Hippocampal formation (tissue), 2 donors: ENCODE measurements at regions not wholly inside any gene's neighbourhood (a gene's known extent, or its start where the extent isn't known, plus 50 kb on each side); places are given as distances from the start of the nearest gene placed in this dataset.
"Not testable (repeated sequence)": the region's sequence is repeated elsewhere in the genome, so short reads cannot be mapped to it uniquely, and the experiment has no call there.

Source experiments
- DNase-seq, 2 donors: peaks; one replicate each; lab custom pipeline; 2025; lab: John Stamatoyannopoulos, UW

- no peak for DNase-seq
Observed at GRCh38 chr15:95078003-95078402, 846.6 kb downstream of the MCTP2 start.

GRCh38 chr15:95080228-95080627 lies 848.9 kb downstream of the MCTP2 start:
- DNase-seq = not testable (repeated sequence)

DNA sequence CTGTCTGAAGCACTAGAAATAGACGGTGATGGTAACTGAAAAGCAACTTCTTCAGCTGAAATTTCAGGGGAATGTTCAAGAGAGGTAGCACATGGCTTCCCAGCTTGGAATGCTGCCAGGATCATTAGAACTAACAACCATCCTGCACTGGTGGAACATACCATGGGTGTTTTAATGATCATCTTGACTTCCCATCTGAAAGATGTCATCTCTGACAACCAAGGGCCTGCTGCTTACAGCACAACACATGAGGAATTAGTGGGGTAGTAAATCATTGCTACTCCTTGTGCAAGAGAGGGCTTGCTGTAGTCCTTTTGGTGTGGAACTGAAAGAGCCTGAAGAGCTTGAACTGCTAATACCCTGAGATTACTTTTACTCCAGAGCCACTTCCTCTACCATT lies 853.7 kb downstream of the MCTP2 start:
- DNase-seq = no peak

- DNase-seq = no peak
Observed at GRCh38 chr15:95086531-95087252, 855.3 kb downstream of the MCTP2 start.

DNA sequence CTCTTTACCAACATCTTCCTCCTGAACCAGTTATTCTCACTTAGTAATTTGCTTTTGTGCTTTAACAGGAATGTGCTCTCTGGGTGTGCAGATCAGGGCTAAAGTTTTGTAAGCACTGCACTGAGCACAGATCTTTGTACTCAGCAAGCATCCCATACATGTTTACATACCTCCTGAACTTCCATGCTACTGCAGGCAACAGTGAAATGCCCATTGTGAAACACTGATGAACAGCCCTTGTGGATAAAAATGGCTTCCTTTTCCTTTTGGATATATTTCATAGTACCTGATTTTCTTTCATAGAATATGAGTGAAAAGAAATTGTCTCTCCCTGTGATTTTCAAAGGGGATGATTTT lies 855.9 kb downstream of the MCTP2 start:
- no peak for DNase-seq

- DNase-seq = no peak
Observed at GRCh38 chr15:95091444-95091843, 860.1 kb downstream of the MCTP2 start.

- DNase-seq = no peak
Observed at GRCh38 chr15:95095250-95095649, 863.9 kb downstream of the MCTP2 start.

DNA sequence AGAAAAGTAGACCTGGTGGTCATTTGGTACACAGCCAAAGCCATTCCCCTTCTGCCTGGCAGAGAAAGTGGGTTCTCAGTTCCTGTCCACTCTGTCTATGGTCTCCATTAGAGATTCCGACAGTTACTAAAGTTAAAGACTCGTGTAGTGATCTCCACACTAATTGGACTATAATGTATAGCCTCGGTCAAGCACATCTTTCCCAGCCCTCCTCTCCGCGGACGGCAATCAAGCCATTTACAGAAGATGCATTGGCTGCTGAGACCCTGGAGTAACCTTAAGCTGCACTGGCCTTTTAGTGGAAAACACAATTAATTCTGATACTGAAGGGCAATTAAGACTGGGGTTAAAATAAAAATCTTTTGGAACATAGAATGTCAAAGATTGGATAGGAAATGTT lies 865.3 kb downstream of the MCTP2 start:
- no peak for DNase-seq

DNA sequence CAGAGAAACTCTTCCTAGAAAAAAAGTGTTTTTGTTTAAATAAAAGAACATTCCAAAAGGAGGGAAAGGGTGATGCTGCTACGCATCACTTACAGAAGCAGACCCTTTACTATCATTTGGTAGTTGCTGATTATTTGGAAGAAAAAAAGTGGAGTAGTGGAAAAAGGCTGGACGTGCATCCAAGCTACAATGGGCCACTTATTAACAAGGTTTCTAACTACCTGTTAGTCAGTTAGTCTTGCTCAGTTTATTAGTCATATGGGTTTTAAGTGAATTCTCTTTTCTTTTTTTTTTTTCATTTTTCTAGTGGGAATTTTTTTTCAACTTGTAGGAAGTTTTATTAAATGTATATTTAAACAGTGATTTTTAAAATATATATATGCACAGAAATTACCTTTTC lies 866.0 kb downstream of the MCTP2 start:
- no peak for DNase-seq

- no peak for DNase-seq
Observed at GRCh38 chr15:95105229-95105628, 873.9 kb downstream of the MCTP2 start.

GRCh38 chr15:95106801-95107200 lies 875.4 kb downstream of the MCTP2 start:
- DNase-seq = peak in 1 of 2 donors; percentile 3

GRCh38 chr15:95108673-95109072 lies 877.3 kb downstream of the MCTP2 start:
- no peak for DNase-seq

- no peak for DNase-seq
Observed at GRCh38 chr15:95111969-95112368, 880.6 kb downstream of the MCTP2 start.

GRCh38 chr15:95113041-95113440 lies 881.7 kb downstream of the MCTP2 start:
- DNase-seq = no peak

GRCh38 chr15:95119041-95119610 lies 887.8 kb downstream of the MCTP2 start:
- DNase-seq = no peak

- no peak for DNase-seq
Observed at GRCh38 chr15:95120595-95120994, 889.2 kb downstream of the MCTP2 start.

DNA sequence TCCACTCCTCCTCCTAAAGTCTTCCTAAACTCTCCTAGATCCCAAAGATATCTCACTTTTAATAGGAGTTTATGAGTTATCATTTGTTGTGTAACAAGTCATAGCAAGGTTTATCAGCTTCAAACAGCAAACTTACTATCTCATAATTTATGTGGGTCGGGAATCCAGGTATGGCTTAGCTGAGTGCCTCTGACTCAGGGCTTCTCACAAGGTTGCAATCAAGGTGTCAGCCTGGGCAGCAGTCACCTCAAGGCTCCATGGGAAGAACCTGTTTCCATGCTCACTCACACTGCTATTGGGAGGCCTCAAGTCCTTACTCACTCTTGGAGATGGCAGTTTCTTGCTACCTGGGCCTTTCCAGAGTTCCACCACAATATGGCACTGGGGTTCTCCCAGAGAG lies 889.8 kb downstream of the MCTP2 start:
- no peak for DNase-seq

DNA sequence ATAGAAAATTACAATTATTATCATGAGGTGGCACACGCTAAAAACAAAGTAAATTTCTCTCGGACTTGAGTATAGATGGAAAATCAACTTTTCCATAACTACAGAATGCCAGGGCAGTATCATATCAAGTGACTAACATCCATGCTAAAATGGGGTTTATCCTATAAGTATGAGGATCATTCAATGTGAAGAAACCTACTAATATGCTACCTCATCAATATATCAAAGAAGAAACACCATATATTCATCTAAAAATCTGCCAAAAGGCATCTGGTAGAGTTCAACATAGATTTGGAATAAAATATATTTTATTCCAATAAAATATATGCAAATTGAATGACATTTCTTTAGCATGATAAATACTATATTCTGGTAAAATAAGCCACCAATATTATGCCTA lies 894.4 kb downstream of the MCTP2 start:
- no peak for DNase-seq

DNA sequence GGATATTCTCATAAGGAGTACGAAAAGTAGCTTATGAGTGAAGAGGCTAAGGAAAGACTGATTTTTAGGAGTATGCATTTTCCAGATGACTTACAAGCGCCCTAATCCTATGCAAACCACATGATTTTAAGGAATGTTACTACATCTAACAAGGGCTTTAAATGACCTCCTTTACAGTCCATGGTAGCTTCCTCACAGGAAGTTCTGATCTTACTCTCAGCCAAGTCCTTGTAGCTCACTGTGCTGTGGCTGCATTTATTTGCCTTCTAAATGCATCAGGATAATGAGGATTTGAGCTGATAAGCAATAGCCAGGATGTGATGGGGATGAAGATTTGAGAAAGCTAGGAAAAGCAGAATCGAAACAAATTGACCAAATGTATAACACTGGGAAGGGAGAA lies 896.0 kb downstream of the MCTP2 start:
- DNase-seq = no peak

GRCh38 chr15:95129574-95129973 lies 898.2 kb downstream of the MCTP2 start:
- no peak for DNase-seq

GRCh38 chr15:95131131-95131556 lies 899.8 kb downstream of the MCTP2 start:
- no peak for DNase-seq

DNA sequence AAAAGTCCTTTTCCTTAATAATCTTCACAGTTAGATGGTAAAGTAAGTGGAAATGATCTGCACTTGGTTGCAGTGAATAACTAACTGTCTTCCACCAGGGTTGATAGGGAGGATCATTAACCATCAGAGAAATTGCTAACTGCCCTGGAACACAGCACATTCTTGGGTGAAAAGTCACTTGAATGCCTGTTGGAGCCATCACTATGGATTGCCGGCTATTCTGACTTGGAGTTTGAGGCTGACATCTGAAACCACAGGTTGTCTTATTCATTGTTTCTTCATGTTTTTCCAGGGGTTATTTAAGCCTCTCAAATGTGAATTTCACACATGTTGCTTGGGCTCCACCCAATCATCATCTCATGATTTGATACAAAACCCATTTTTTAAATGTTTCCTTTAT lies 901.4 kb downstream of the MCTP2 start:
- DNase-seq = no peak

GRCh38 chr15:95134431-95135110 lies 903.2 kb downstream of the MCTP2 start:
- no peak for DNase-seq
